Vagina (tissue), 2 donors: ENCODE measurements at regions not wholly inside any gene's neighbourhood (a gene's known extent, or its start where the extent isn't known, plus 50 kb on each side); places are given as distances from the start of the nearest gene placed in this dataset.

Experiments
- DNase-seq, 2 donors: peaks; one replicate each; pipeline ENCODE4 v3.0.0-alpha.2; 2017; ENCODE audit errors: extremely low spot score in 2 of 2
- H3K27ac ChIP-seq: fragments of 200-600 bp; sonication (generic); one replicate; pipeline ENCODE4 v1.5.1; 2019
- H3K27me3 ChIP-seq: fragments of 200-600 bp; sonication (generic); one replicate; pipeline ENCODE4 v1.5.1; 2019
- H3K36me3 ChIP-seq, 2 donors: fragments of 200-600 bp; sonication (generic); one replicate each; pipeline ENCODE4 v1.5.1; 2017 to 2019
- H3K4me1 ChIP-seq: fragments of 200-600 bp; sonication (generic); one replicate; pipeline ENCODE4 v1.5.1; 2019
- H3K4me3 ChIP-seq, 2 donors: fragments of 200-600 bp; sonication (generic); 1 replicate in 1 of 2; 2 replicates in 1 of 2; pipeline ENCODE4 v1.5.1; 2016 to 2019
- H3K9me3 ChIP-seq: fragments of 200-600 bp; sonication (generic); one replicate; pipeline ENCODE4 v1.5.1; 2019
- CTCF ChIP-seq, 3 experiments: fragments of 450-650 bp in 2 of 3; fragments of 200-600 bp in 1 of 3; sonication (generic) in 1 of 3; IDR thresholded peaks; one replicate each; pipeline ENCODE4 v1.5.1; 2017 to 2019; ENCODE audit warnings: antibody characterized with exemption in 3 of 3, mild to moderate bottlenecking in 2 of 3, moderate library complexity in 2 of 3
- POLR2A ChIP-seq, 2 donors: fragments of 450-650 bp; IDR thresholded peaks; one replicate each; pipeline ENCODE4 v1.6.1; 2017; ENCODE audit warnings: antibody characterized with exemption in 2 of 2, mild to moderate bottlenecking in 2 of 2, moderate library complexity in 2 of 2
- POLR2AphosphoS5 ChIP-seq, 2 donors: sonication (generic); formaldehyde crosslinking; IDR thresholded peaks; one replicate each; pipeline ENCODE4 v1.9.0; 2017; ENCODE audit warnings: antibody characterized with exemption in 2 of 2, mild to moderate bottlenecking in 2 of 2, low read depth in 1 of 2; ENCODE audit not compliant: insufficient read depth in 1 of 2
- intact Hi-C: fragments of 100-400 bp; cut with DNase I; formaldehyde crosslinking; loops from one replicate; pipeline ENCODE4 v1.15.1; 2023

GRCh38 chr9:73813546-73813945 lies 661.9 kb downstream of the ANXA1 start:
- Histone ChIP-seq H3K27me3 (no peaks in the 10 kb centered on the region), H3K9me3 (no peaks in the 10 kb centered on the region), H3K36me3 (no peaks in the 10 kb centered on the region), H3K4me3 (no peak overlapping the region), H3K27ac (no peak overlapping the region), H3K4me1 (no peaks in the 10 kb centered on the region)
- intact Hi-C loops: no loop called here
- no peak for DNase-seq
- TF ChIP-seq POLR2AphosphoS5 (IDR thresholded peaks at IDR 0.05; ENCODE audit: insufficient read depth in 1 of 2, low read depth in 1 of 2) (no peak), POLR2A (IDR thresholded peaks at IDR 0.05) (no peak), CTCF (IDR thresholded peaks at IDR 0.05) (no peak)

- no peaks in the 10 kb centered on the region for H3K9me3 ChIP-seq
- DNase-seq: no peak
- TF ChIP-seq POLR2A (IDR thresholded peaks at IDR 0.05) (no peak), CTCF (IDR thresholded peaks at IDR 0.05) (no peak), POLR2AphosphoS5 (IDR thresholded peaks at IDR 0.05; ENCODE audit: insufficient read depth in 1 of 2, low read depth in 1 of 2) (no peak)
- no peak overlapping the region for H3K27ac ChIP-seq
- H3K4me3 ChIP-seq: no peak overlapping the region
- no peaks in the 10 kb centered on the region for H3K4me1 ChIP-seq
- H3K36me3 ChIP-seq: no peaks in the 10 kb centered on the region
- intact Hi-C loops: no loop called here
- H3K27me3 ChIP-seq: no peaks in the 10 kb centered on the region
These were observed 665.2 kb downstream of the ANXA1 start for GRCh38 chr9:73816905-73817304.

- Histone ChIP-seq H3K4me3 (no peak overlapping the region), H3K36me3 (no peaks in the 10 kb centered on the region), H3K27me3 (no peaks in the 10 kb centered on the region), H3K4me1 (no peaks in the 10 kb centered on the region), H3K27ac (no peak overlapping the region), H3K9me3 (no peaks in the 10 kb centered on the region)
- intact Hi-C loops: no loop called here
- no peak for TF ChIP-seq POLR2AphosphoS5 (IDR thresholded peaks at IDR 0.05; ENCODE audit: insufficient read depth in 1 of 2, low read depth in 1 of 2)
- no peak for TF ChIP-seq CTCF (IDR thresholded peaks at IDR 0.05)
- no peak for TF ChIP-seq POLR2A (IDR thresholded peaks at IDR 0.05)
- DNase-seq: no peak
These were observed 672.5 kb upstream of the RORB start for GRCh38 chr9:73824671-73825070.

- Histone ChIP-seq H3K4me3 (no peak overlapping the region), H3K9me3 (no peaks in the 10 kb centered on the region), H3K4me1 (no peaks in the 10 kb centered on the region), H3K27ac (no peak overlapping the region), H3K27me3 (no peaks in the 10 kb centered on the region), H3K36me3 (no peaks in the 10 kb centered on the region)
- intact Hi-C loops: no loop called here
- TF ChIP-seq CTCF (IDR thresholded peaks at IDR 0.05) (no peak), POLR2A (IDR thresholded peaks at IDR 0.05) (no peak), POLR2AphosphoS5 (IDR thresholded peaks at IDR 0.05; ENCODE audit: insufficient read depth in 1 of 2, low read depth in 1 of 2) (no peak)
- DNase-seq: no peak
These were observed 658.3 kb upstream of the RORB start for GRCh38 chr9:73838871-73839270.

- DNase-seq: no peak
- no peaks in the 10 kb centered on the region for H3K9me3 ChIP-seq
- no peaks in the 10 kb centered on the region for H3K4me1 ChIP-seq
- TF ChIP-seq POLR2AphosphoS5 (IDR thresholded peaks at IDR 0.05; ENCODE audit: insufficient read depth in 1 of 2, low read depth in 1 of 2): no peak
- TF ChIP-seq CTCF (IDR thresholded peaks at IDR 0.05): no peak
- no peak for TF ChIP-seq POLR2A (IDR thresholded peaks at IDR 0.05)
- H3K4me3 ChIP-seq: no peak overlapping the region
- no peaks in the 10 kb centered on the region for H3K36me3 ChIP-seq
- H3K27me3 ChIP-seq: no peaks in the 10 kb centered on the region
- intact Hi-C loops: no loop called here
- no peak overlapping the region for H3K27ac ChIP-seq
These were observed 657.7 kb upstream of the RORB start for GRCh38 chr9:73839471-73839870.
